ENCODE measurements at regions not wholly inside any gene's neighbourhood (a gene's known extent, or its start where the extent isn't known, plus 50 kb on each side); places are given as distances from the start of the nearest gene placed in this dataset.

GRCh38 chr7:54037873-54038272 lies 504.3 kb upstream of the VSTM2A start:
- no peaks in the 10 kb centered on the region for H3K4me1 ChIP-seq (ENCODE audit: insufficient read depth, low read length)
- H3K27me3 ChIP-seq (ENCODE audit: insufficient read depth, low read length): no peaks in the 10 kb centered on the region

DNA sequence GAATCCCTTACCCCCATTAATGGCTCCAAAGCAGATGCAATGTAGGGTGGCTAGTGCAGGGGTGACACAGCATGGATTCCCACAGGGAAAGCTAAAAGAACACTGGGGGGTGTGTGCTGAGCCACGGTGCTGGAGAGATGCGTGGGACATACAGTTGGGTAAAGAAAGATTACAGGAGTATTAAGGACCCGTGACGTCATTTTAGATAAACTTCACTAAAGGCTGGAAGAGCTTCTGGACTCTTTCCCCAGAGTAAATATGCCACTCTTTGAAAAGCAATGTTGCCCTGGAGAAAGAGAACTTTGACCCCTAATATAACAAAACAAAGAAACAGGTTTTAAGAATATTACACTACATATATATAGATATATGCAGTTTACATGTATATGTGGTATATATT lies 481.5 kb upstream of the VSTM2A start:
- Histone ChIP-seq H3K9me3 (ENCODE audit: low read length) (no peaks in the 10 kb centered on the region), H3K36me3 (ENCODE audit: insufficient read depth, low read length) (no peaks in the 10 kb centered on the region), H3K4me3 (ENCODE audit: low read length) (no peak overlapping the region), H2AFZ (ENCODE audit: low read depth, low read length) (no peak overlapping the region), H3K27me3 (ENCODE audit: insufficient read depth, low read length) (no peaks in the 10 kb centered on the region), H3K4me1 (ENCODE audit: insufficient read depth, low read length) (no peaks in the 10 kb centered on the region)

More at GRCh38 chr7:54037873-54038272, 504.3 kb upstream of the VSTM2A start:
- H3K9me3 ChIP-seq (ENCODE audit: low read length): no peaks in the 10 kb centered on the region
- H3K4me3 ChIP-seq (ENCODE audit: low read length): no peak overlapping the region
- no peaks in the 10 kb centered on the region for H3K36me3 ChIP-seq (ENCODE audit: insufficient read depth, low read length)
- no peak overlapping the region for H2AFZ ChIP-seq (ENCODE audit: low read depth, low read length)

DNA sequence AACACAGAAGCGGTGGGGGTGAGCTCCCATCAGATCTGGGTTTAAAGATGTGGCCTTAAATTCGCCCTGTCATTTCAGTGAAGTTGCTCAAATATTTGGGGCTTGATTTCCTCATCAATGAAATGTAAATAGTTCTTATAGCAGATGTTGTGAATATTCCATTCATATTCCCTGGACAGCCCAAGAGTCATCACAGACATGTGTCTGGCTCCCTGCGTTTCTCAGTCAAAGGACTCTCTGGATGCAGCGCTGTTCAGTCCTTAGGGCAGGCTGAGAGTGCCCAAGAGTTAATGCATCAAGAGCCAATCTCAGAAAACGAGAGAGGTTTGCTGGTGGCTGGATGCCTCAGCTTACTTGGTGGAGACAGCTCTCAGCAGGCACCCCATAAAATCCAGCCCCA lies 475.5 kb upstream of the VSTM2A start:
- Histone ChIP-seq H3K4me1 (ENCODE audit: insufficient read depth, low read length) (no peaks in the 10 kb centered on the region), H2AFZ (ENCODE audit: low read depth, low read length) (no peak overlapping the region), H3K27me3 (ENCODE audit: insufficient read depth, low read length) (no peaks in the 10 kb centered on the region), H3K4me3 (ENCODE audit: low read length) (no peak overlapping the region), H3K36me3 (ENCODE audit: insufficient read depth, low read length) (no peaks in the 10 kb centered on the region), H3K9me3 (ENCODE audit: low read length) (no peaks in the 10 kb centered on the region)

DNA sequence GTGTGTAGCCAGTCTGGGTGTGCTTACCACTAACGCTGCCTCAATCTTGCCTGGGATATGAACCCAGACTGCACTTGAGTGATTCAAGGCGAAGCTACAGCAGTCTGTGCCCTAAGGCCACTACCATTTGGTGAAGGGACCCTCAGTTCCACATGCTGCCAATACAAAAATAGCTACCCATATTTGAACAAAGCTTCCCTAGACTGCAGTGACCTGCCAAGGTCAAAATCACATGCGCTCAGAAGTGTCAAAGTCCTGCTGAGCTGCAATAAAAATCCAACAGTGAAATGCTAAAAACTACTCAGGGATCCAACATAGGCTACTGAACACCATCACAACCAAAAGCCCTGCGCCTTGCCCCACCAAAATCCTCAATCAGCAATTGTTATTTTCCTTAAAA lies 472.3 kb upstream of the VSTM2A start:
- no peaks in the 10 kb centered on the region for H3K27me3 ChIP-seq (ENCODE audit: insufficient read depth, low read length)
- H3K4me3 ChIP-seq (ENCODE audit: low read length): no peak overlapping the region
- no peaks in the 10 kb centered on the region for H3K9me3 ChIP-seq (ENCODE audit: low read length)
- no peak overlapping the region for H2AFZ ChIP-seq (ENCODE audit: low read depth, low read length)
- H3K36me3 ChIP-seq (ENCODE audit: insufficient read depth, low read length): no peaks in the 10 kb centered on the region
- H3K4me1 ChIP-seq (ENCODE audit: insufficient read depth, low read length): no peaks in the 10 kb centered on the region

- Histone ChIP-seq H2AFZ (ENCODE audit: low read depth, low read length) (no peak overlapping the region), H3K4me3 (ENCODE audit: low read length) (no peak overlapping the region), H3K9me3 (ENCODE audit: low read length) (no peaks in the 10 kb centered on the region), H3K36me3 (ENCODE audit: insufficient read depth, low read length) (no peaks in the 10 kb centered on the region), H3K4me1 (ENCODE audit: insufficient read depth, low read length) (no peaks in the 10 kb centered on the region), H3K27me3 (ENCODE audit: insufficient read depth, low read length) (no peaks in the 10 kb centered on the region)
Measured at GRCh38 chr7:54072710-54073109, 469.5 kb upstream of the VSTM2A start.

GRCh38 chr7:54076616-54077015 lies 465.6 kb upstream of the VSTM2A start:
- Histone ChIP-seq H3K4me1 (ENCODE audit: insufficient read depth, low read length) (no peaks in the 10 kb centered on the region), H3K4me3 (ENCODE audit: low read length) (no peak overlapping the region), H3K36me3 (ENCODE audit: insufficient read depth, low read length) (no peaks in the 10 kb centered on the region), H3K27me3 (ENCODE audit: insufficient read depth, low read length) (no peaks in the 10 kb centered on the region), H2AFZ (ENCODE audit: low read depth, low read length) (no peak overlapping the region), H3K9me3 (ENCODE audit: low read length) (no peaks in the 10 kb centered on the region)

DNA sequence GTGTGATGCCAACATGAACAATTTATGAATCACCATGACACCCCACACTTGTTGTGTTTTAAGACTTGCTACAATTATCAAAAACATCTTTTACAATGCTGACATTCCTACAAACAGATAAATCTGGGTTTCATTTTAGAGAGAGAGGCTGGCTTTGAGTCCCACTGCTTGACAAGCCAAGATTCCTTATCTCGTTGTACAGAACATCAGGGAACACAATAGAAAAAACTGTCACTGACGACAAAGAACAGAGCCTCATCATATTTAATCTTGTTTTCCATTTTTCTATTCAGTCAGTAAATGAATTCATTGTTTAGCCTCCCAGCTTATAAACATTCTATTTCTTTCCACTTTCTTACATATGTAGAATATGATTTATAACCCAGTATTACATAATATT lies 461.6 kb upstream of the VSTM2A start:
- no peaks in the 10 kb centered on the region for H3K36me3 ChIP-seq (ENCODE audit: insufficient read depth, low read length)
- H2AFZ ChIP-seq (ENCODE audit: low read depth, low read length): no peak overlapping the region
- H3K4me3 ChIP-seq (ENCODE audit: low read length): no peak overlapping the region
- no peaks in the 10 kb centered on the region for H3K9me3 ChIP-seq (ENCODE audit: low read length)
- H3K27me3 ChIP-seq (ENCODE audit: insufficient read depth, low read length): no peaks in the 10 kb centered on the region
- no peaks in the 10 kb centered on the region for H3K4me1 ChIP-seq (ENCODE audit: insufficient read depth, low read length)

- no peaks in the 10 kb centered on the region for H3K9me3 ChIP-seq (ENCODE audit: low read length)
- no peaks in the 10 kb centered on the region for H3K27me3 ChIP-seq (ENCODE audit: insufficient read depth, low read length)
- no peaks in the 10 kb centered on the region for H3K36me3 ChIP-seq (ENCODE audit: insufficient read depth, low read length)
- H3K4me1 ChIP-seq (ENCODE audit: insufficient read depth, low read length): no peaks in the 10 kb centered on the region
- no peak overlapping the region for H2AFZ ChIP-seq (ENCODE audit: low read depth, low read length)
- no peak overlapping the region for H3K4me3 ChIP-seq (ENCODE audit: low read length)
Measured at GRCh38 chr7:54080971-54081370, 461.2 kb upstream of the VSTM2A start.

DNA sequence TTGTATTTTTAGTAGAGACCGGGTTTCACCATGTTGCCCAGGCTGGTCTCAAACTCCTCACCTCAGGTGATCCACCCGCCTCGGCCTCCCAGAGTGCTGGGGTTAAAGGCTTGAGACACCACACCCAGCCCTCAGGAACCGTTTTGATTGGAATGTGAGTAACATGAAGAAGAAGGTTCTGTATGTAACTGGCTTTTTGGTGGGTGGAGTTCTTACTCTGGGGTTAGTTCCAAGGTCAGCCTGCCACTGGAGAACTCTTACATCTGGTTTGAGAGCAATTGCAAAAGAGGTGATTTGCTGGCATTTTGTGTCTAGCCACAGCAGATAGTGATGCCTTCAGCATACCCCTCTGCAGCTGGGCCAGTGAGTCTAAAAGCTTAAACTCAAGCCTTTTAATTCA lies 457.8 kb upstream of the VSTM2A start:
- H3K36me3 ChIP-seq (ENCODE audit: insufficient read depth, low read length): no peaks in the 10 kb centered on the region
- no peak overlapping the region for H2AFZ ChIP-seq (ENCODE audit: low read depth, low read length)
- H3K4me1 ChIP-seq (ENCODE audit: insufficient read depth, low read length): no peaks in the 10 kb centered on the region
- H3K4me3 ChIP-seq (ENCODE audit: low read length): no peak overlapping the region
- H3K9me3 ChIP-seq (ENCODE audit: low read length): no peaks in the 10 kb centered on the region
- H3K27me3 ChIP-seq (ENCODE audit: insufficient read depth, low read length): no peaks in the 10 kb centered on the region

DNA sequence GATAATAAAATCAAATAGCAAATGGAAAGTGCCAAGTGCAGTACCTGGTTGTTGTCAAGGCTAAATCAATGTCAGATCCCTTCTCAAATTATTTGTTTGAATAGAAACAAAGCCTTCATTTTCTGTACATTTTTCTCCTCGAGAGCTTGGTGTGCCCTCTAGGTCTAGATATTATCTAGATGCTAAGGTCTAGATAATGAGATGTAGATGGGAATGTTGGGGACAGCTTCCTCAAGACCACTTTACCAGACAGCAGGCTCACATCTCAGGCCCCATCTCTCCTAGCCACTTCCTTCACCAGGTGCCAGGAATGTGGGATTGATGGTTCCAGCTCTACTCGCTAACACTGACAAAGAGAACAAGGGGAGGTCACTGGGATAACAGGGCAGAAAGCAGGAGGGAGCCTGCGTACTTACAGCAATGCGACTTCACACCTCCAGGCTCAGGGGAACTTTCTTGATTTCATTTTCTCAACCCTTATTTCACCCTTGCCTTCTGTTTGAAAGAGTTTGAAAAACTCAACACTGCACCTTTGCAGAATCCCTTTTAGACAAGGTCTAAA lies 451.4 kb upstream of the VSTM2A start:
- Histone ChIP-seq H3K4me1 (ENCODE audit: insufficient read depth, low read length) (no peaks in the 10 kb centered on the region), H3K9me3 (ENCODE audit: low read length) (no peaks in the 10 kb centered on the region), H3K4me3 (ENCODE audit: low read length) (no peak overlapping the region), H2AFZ (ENCODE audit: low read depth, low read length) (no peak overlapping the region), H3K27me3 (ENCODE audit: insufficient read depth, low read length) (no peaks in the 10 kb centered on the region), H3K36me3 (ENCODE audit: insufficient read depth, low read length) (no peaks in the 10 kb centered on the region)

DNA sequence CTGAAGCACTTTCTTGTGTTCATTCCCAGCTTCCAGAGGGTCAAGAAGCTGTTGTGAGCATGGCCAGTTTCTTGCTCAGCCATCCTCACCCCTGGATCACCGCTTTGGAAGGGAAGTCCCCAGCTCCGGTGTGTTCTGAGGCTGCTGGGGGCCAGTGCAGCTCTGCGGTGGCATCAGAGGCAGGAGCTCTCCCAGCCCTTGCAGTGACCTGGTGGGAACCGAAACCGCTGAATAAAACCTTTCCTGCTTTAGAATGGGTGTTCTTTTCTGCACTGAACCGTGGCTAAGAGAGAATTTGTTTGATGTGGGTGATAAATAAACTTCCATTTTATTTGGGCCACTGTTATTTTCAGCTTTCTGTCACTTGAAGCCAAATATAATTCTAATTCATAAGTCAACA lies 450.9 kb upstream of the VSTM2A start:
- no peaks in the 10 kb centered on the region for H3K27me3 ChIP-seq (ENCODE audit: insufficient read depth, low read length)
- no peaks in the 10 kb centered on the region for H3K4me1 ChIP-seq (ENCODE audit: insufficient read depth, low read length)
- H2AFZ ChIP-seq (ENCODE audit: low read depth, low read length): no peak overlapping the region
- no peaks in the 10 kb centered on the region for H3K36me3 ChIP-seq (ENCODE audit: insufficient read depth, low read length)
- no peak overlapping the region for H3K4me3 ChIP-seq (ENCODE audit: low read length)
- H3K9me3 ChIP-seq (ENCODE audit: low read length): no peaks in the 10 kb centered on the region

- Histone ChIP-seq H3K36me3 (ENCODE audit: insufficient read depth, low read length) (no peaks in the 10 kb centered on the region), H3K4me1 (ENCODE audit: insufficient read depth, low read length) (no peaks in the 10 kb centered on the region), H2AFZ (ENCODE audit: low read depth, low read length) (no peak overlapping the region), H3K9me3 (ENCODE audit: low read length) (no peaks in the 10 kb centered on the region), H3K27me3 (ENCODE audit: insufficient read depth, low read length) (no peaks in the 10 kb centered on the region), H3K4me3 (ENCODE audit: low read length) (no peak overlapping the region)
Measured at GRCh38 chr7:54097886-54098285, 444.3 kb upstream of the VSTM2A start.

- no peaks in the 10 kb centered on the region for H3K36me3 ChIP-seq (ENCODE audit: insufficient read depth, low read length)
- no peaks in the 10 kb centered on the region for H3K4me1 ChIP-seq (ENCODE audit: insufficient read depth, low read length)
- no peak overlapping the region for H2AFZ ChIP-seq (ENCODE audit: low read depth, low read length)
- H3K4me3 ChIP-seq (ENCODE audit: low read length): no peak overlapping the region
- no peaks in the 10 kb centered on the region for H3K27me3 ChIP-seq (ENCODE audit: insufficient read depth, low read length)
- no peaks in the 10 kb centered on the region for H3K9me3 ChIP-seq (ENCODE audit: low read length)
Measured at GRCh38 chr7:54109501-54109900, 432.7 kb upstream of the VSTM2A start.

GRCh38 chr7:54111814-54112511 lies 430.2 kb upstream of the VSTM2A start:
- H3K4me1 ChIP-seq (ENCODE audit: insufficient read depth, low read length): no peaks in the 10 kb centered on the region
- H3K27me3 ChIP-seq (ENCODE audit: insufficient read depth, low read length): no peaks in the 10 kb centered on the region
- no peak overlapping the region for H3K4me3 ChIP-seq (ENCODE audit: low read length)
- H2AFZ ChIP-seq (ENCODE audit: low read depth, low read length): no peak overlapping the region
- no peaks in the 10 kb centered on the region for H3K36me3 ChIP-seq (ENCODE audit: insufficient read depth, low read length)
- no peaks in the 10 kb centered on the region for H3K9me3 ChIP-seq (ENCODE audit: low read length)

Data from neuron (in vitro differentiated cells).